ENCODE measurements at regions not wholly inside any gene's neighbourhood (a gene's known extent, or its start where the extent isn't known, plus 50 kb on each side); places are given as distances from the start of the nearest gene placed in this dataset.
"Not testable (repeated sequence)": the region's sequence is repeated elsewhere in the genome, so short reads cannot be mapped to it uniquely, and the experiment has no call there.

GRCh38 chr14:104249706-104250105 lies 111.3 kb downstream of the KIF26A start:
- no peak for DNase-seq (ENCODE audit: low read depth)

DNA sequence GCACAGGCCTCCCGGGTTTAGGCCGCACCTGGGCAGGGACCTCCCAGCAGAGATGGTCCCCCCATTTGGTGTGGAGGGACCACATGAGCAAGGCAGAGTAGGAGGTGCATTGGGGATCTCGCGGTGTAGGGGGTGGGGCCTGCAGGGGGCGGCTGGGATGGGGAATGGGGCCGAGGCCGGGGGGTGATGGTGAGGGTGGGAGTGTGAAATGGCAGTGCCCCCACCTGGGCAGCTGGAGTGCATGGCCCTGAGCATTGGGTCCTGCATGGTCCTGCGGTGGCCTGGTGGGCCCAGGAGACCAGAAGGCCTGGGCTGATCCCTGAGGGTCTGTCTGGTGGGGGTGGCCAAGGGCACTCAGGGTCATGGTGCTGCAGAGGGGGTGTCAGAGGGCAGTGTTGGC lies 111.8 kb downstream of the KIF26A start:
- DNase-seq (ENCODE audit: low read depth) = no peak

DNA sequence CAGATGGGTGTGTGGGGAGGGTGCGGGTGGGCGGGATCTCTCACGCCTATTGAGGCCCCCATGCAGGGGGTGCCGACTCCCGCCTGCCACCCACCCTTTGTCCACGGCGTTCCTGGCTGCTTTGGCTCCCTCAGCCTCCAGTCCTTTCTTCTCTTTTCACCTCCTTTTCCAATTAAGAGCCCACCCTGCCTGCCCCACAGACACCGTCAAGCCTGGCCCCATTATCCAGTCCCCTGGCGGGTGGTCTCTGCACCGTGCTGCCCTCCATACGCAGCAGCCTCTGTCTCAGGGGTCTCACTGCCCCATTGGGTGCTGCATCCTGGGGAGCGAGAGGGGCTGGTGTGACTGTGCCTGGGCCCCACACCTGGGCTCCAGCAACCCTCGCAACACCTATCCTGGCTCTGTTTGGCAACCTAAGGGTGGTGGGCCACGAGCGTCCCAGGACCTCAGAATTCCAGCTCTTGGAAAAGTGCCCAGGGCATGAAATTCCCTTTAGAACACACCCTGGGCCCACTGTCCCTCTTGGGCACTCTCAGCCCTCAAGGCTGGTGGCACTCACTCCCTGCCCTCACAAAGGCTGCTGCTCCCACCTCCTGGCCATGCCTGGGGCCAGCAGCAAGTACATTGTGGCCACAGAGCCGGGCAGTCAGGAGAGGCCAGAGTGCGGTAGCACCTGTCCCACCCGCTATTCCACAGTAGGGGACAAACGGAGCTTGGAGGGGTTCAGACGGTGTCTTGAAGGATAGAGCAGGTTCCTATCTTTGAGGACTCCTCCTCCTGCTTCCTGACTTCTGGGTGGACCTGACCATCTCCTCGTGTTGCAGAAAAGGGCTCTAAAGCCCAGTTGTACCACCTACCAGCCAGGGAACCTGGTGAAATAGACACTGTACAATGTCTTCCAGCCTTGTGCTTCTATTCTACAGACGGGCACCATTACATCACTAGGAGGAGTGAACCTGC lies 114.1 kb downstream of the KIF26A start:
- DNase-seq (ENCODE audit: low read depth) = no peak

DNA sequence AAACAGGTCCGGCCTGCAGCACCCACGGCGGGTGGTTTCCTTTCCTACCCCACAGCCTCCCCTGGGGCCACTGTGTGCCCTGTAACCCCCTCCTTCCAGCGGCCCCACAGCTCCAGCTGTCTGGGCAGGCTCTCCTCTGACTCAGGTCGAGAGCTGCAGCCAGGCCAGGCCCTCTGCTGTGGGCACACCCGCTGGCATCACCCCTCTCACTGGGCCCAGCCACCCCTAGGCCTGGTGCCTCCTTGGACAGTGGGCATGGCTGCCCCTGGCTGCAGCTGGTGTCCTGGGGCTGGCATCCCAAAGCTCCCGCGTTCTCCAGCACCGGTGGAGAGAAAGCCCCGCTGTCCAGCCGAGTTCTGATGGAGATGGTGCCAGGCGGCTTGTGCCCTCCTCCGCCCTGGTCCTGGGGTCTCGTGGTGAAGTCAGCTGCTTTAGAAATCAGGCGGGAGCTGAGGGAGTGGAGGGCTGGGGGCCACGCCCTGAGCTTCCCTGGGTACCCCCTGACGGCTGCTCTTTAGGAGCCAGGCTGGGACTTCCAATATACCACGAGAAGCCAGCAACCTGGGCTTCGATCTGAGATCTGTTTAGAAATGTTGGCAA lies 114.9 kb downstream of the KIF26A start:
- no peak for DNase-seq (ENCODE audit: low read depth)

GRCh38 chr14:104253901-104254353 lies 115.5 kb downstream of the KIF26A start:
- DNase-seq (ENCODE audit: low read depth) = no peak

DNA sequence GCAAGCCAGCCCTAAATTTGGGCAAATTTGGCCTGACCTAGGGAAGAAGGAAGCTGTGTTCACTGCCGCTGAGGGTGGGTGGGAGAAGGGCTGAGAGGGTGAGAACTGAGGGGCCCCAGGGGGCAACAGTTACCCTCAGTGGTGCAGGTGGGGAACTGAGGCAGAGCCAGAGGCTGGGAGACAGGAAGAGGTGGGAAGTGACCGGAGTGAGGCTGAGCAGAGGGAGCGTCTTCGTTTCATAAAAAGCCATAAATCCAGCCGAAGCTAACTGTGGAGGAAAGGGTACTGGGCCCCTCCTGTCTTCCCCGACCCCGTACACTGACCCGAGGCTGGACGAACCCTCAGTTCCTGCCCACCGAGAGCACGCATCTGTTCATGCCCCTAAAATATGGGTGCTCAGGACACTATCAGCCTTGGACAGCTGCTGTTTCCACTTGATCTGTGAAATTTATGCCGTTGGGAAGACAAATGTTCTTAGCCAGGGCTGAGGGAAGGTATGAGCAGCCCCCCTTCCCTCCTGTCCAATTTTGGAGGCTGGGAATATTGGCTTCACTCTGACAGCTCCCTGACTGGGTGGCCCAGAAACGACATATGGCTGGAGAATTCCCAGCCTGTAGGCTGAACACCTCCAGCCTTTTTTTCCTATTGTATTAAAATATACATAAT lies 116.5 kb downstream of the KIF26A start:
- no peak for DNase-seq (ENCODE audit: low read depth)

DNA sequence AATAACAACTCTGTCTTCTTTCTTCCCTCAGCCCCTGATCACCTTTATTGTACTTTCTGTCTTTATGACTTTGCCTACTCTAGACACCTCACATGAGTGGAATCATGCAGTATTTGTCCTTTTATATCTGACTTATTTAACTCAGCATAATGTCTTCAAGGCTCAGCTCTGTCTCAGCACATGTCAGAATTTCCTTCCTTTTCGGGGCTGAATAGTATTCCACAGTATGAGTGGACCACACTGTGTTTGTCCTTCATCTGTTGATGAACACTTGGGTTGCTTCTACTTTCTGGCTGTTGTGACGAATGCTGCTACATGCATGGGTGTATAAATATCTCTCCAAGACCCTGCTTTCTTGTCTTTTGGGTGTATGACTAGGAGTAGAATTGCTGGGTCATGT lies 117.6 kb downstream of the KIF26A start:
- no peak for DNase-seq (ENCODE audit: low read depth)

- no peak for DNase-seq (ENCODE audit: low read depth)
These were observed 124.4 kb downstream of the KIF26A start for GRCh38 chr14:104262515-104263514.

GRCh38 chr14:104263675-104264358 lies 125.4 kb downstream of the KIF26A start:
- no peak for DNase-seq (ENCODE audit: low read depth)

DNA sequence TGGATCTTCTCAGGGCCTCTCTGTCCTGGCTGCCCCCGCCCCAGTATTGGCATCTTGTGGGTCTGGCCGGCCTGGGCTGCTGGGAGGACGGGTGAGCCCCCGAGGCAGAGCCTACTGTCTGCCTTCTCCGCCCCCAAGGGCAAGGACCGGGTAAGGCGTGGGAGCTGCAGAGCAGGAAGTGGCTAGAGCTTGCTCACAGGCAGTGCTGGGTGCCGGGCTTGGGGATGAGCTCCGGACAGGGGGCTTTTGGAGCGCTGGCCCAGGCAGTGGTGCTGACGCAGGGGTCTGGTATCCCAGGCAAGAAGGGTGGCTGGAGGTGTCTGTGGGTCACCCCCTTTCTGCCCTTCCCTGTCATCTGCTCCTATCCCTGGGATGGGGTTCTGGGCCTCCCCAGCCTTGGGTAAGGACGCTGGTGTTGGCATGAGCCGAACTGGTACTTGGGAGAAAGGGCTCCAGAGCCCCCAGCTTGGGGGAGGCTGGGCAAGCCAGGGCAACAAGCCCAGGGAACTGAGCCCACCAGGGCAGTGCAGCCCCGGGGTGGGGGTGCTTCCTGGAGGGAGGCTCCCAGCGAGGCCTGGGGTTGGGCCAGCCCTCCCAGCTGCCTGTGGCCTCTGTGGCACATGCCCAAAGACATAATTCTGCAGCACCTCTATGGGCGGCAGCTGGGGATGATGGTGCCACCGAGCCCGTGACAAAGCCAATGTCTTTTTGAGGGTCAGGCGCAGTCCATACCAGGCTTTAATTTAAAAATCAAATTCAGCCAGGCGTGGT lies 126.3 kb downstream of the KIF26A start:
- no peak for DNase-seq (ENCODE audit: low read depth)

GRCh38 chr14:104265918-104266630 lies 127.7 kb downstream of the KIF26A start:
- DNase-seq (ENCODE audit: low read depth) = no peak

- no peak for DNase-seq (ENCODE audit: low read depth)
These were observed 128.5 kb downstream of the KIF26A start for GRCh38 chr14:104266631-104267575.

- no peak for DNase-seq (ENCODE audit: low read depth)
These were observed 129.5 kb downstream of the KIF26A start for GRCh38 chr14:104267895-104268294.

- no peak for DNase-seq (ENCODE audit: low read depth)
These were observed 129.9 kb downstream of the KIF26A start for GRCh38 chr14:104268295-104268694.

GRCh38 chr14:104268725-104269436 lies 130.5 kb downstream of the KIF26A start:
- DNase-seq (ENCODE audit: low read depth) = no peak

- DNase-seq (ENCODE audit: low read depth) = not testable (repeated sequence)
These were observed 131.3 kb downstream of the KIF26A start for GRCh38 chr14:104269511-104270241.

DNA sequence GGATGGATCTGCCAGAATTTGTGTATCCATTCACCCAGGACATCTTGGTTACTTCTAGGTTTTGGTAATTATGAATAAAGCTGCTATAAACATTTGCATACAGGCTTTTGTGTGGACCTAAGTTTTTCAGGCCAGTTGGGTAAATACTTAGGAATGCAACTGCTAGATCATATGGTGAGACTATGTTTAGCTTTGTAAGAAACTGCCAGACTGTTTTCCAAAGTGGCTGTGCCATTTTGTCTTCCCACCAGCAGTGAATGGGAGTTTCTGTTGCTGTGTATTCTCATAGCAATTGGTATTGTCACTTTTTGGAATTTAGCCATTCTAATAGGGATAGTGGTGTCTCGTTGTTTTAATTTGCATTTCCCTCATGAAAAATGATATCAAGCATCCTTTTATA lies 133.0 kb downstream of the KIF26A start:
- no peak for DNase-seq (ENCODE audit: low read depth)

Data from stimulated activated CD4-positive, alpha-beta T cell treated with anti-CD3 and anti-CD28 coated beads, Interleukin-2, amount 100 ng/mL, for 4 hours (primary cell).